ENCODE measurements at regions not wholly inside any gene's neighbourhood (a gene's known extent, or its start where the extent isn't known, plus 50 kb on each side); places are given as distances from the start of the nearest gene placed in this dataset.
"Not testable (repeated sequence)": the region's sequence is repeated elsewhere in the genome, so short reads cannot be mapped to it uniquely, and the experiment has no call there.

- TF ChIP-seq POLR2A (IDR thresholded peaks at IDR 0.05) (no peak), EP300 (IDR thresholded peaks at IDR 0.05) (no peak), CTCF (IDR thresholded peaks at IDR 0.05) (no peak)
- Histone ChIP-seq H3K27ac (no peak overlapping the region), H3K27me3 (no peaks in the 10 kb centered on the region), H3K4me3 (no peak overlapping the region), H3K36me3 (no peaks in the 10 kb centered on the region), H3K4me1 (no peaks in the 10 kb centered on the region), H3K9me3 (peaks cover 0 to 33% (median 10%) of the 10 kb centered on the region in 4 donors)
- 87 to 93% methylated on average over 4 of the region's 4 CpGs for WGBS, 2 donors
- DNase-seq (ENCODE audit: low spot score in 2 of 2) = no peak
These were observed 145.4 kb downstream of the LPIN1 start for GRCh38 chr2:11891671-11892440.

GRCh38 chr2:11896386-11896785, 150.0 kb downstream of the LPIN1 start:
- H3K4me1 ChIP-seq = no peaks in the 10 kb centered on the region
- DNase-seq (ENCODE audit: low spot score in 2 of 2) = no peak
- WGBS, 2 donors = 59 to 60% methylated on average over 3 of the region's 3 CpGs
- H3K9me3 ChIP-seq = no peaks in the 10 kb centered on the region
- H3K36me3 ChIP-seq = no peaks in the 10 kb centered on the region
- no peak overlapping the region for H3K4me3 ChIP-seq
- TF ChIP-seq EP300 (IDR thresholded peaks at IDR 0.05) (no peak), POLR2A (IDR thresholded peaks at IDR 0.05) (no peak), CTCF (IDR thresholded peaks at IDR 0.05) (no peak)
- H3K27me3 ChIP-seq = no peaks in the 10 kb centered on the region
- no peak overlapping the region for H3K27ac ChIP-seq

- Histone ChIP-seq H3K4me1 (no peaks in the 10 kb centered on the region), H3K36me3 (no peaks in the 10 kb centered on the region), H3K4me3 (no peak overlapping the region), H3K27me3 (no peaks in the 10 kb centered on the region), H3K9me3 (no peaks in the 10 kb centered on the region), H3K27ac (no peak overlapping the region)
- DNase-seq (ENCODE audit: low spot score in 2 of 2) = no peak
- TF ChIP-seq CTCF (IDR thresholded peaks at IDR 0.05) (no peak), EP300 (IDR thresholded peaks at IDR 0.05) (no peak), POLR2A (IDR thresholded peaks at IDR 0.05) (no peak)
- WGBS, 2 donors = 77 to 89% methylated on average over 3 of the region's 3 CpGs
These were observed 152.1 kb downstream of the LPIN1 start for GRCh38 chr2:11898576-11898975.

GRCh38 chr2:11899264-11899818, 152.9 kb downstream of the LPIN1 start:
- Histone ChIP-seq H3K27ac (no peak overlapping the region), H3K4me3 (no peak overlapping the region), H3K4me1 (no peaks in the 10 kb centered on the region), H3K27me3 (no peaks in the 10 kb centered on the region), H3K9me3 (no peaks in the 10 kb centered on the region), H3K36me3 (no peaks in the 10 kb centered on the region)
- WGBS, 2 donors = 78 to 80% methylated on average over 7 of the region's 7 CpGs
- TF ChIP-seq EP300 (IDR thresholded peaks at IDR 0.05) = no peak
- no peak for TF ChIP-seq POLR2A (IDR thresholded peaks at IDR 0.05)
- TF ChIP-seq CTCF (IDR thresholded peaks at IDR 0.05) = no peak
- no peak for DNase-seq (ENCODE audit: low spot score in 2 of 2)

- H3K4me3 ChIP-seq; H3K9me3 ChIP-seq; H3K27me3 ChIP-seq; H3K4me1 ChIP-seq; DNase-seq (ENCODE audit: low spot score in 2 of 2); H3K36me3 ChIP-seq; H3K27ac ChIP-seq: not testable (repeated sequence)
- WGBS, 2 donors = 86 to 89% methylated on average over 4 of the region's 4 CpGs
These were observed 154.5 kb downstream of the LPIN1 start for GRCh38 chr2:11900891-11901290.

Measured in tibial nerve (tissue), 4 donors.